Gastroesophageal sphincter (tissue), 4 donors: ENCODE measurements at regions not wholly inside any gene's neighbourhood (a gene's known extent, or its start where the extent isn't known, plus 50 kb on each side); places are given as distances from the start of the nearest gene placed in this dataset.
"Not testable (repeated sequence)": the region's sequence is repeated elsewhere in the genome, so short reads cannot be mapped to it uniquely, and the experiment has no call there.

Experiments
- ATAC-seq: fragments of 150-250 bp; one replicate; pipeline ENCODE4 v1.9.1; 2016; ENCODE audit warnings: mild to moderate bottlenecking, moderate library complexity
- H3K27ac ChIP-seq, 4 donors: fragments of 200-600 bp; sonication (generic) in 3 of 4; 1 replicate in 3 of 4; 2 replicates in 1 of 4; pipeline ENCODE4 v1.5.1; 2016 to 2019
- H3K27me3 ChIP-seq: fragments of 200-600 bp; sonication (generic); one replicate; pipeline ENCODE4 v1.5.1; 2019
- H3K36me3 ChIP-seq, 2 donors: fragments of 200-600 bp; sonication (generic); one replicate each; pipeline ENCODE4 v1.5.1; 2019; ENCODE audit warnings: control low read depth in 1 of 2
- H3K4me1 ChIP-seq, 3 donors: fragments of 200-600 bp; sonication (generic); 1 replicate in 2 of 3; 2 replicates in 1 of 3; pipeline ENCODE4 v1.5.1; 2016 to 2019; ENCODE audit warnings: control low read depth in 2 of 3
- H3K4me3 ChIP-seq, 2 donors: fragments of 200-600 bp; sonication (generic); one replicate each; pipeline ENCODE4 v1.5.1; 2019; ENCODE audit warnings: mild to moderate bottlenecking in 1 of 2, moderate library complexity in 1 of 2
- H3K9me3 ChIP-seq, 3 donors: fragments of 200-600 bp; sonication (generic); one replicate each; pipeline ENCODE4 v1.5.1; 2017 to 2019; ENCODE audit warnings: control low read depth in 2 of 3
- EP300 ChIP-seq: sonication (generic); formaldehyde crosslinking; IDR thresholded peaks from one replicate; pipeline ENCODE4 v1.6.1; 2017; ENCODE audit warnings: antibody characterized with exemption, mild to moderate bottlenecking
- POLR2A ChIP-seq, 2 donors: fragments of 450-650 bp; IDR thresholded peaks; one replicate each; pipeline ENCODE4 v1.6.1; 2017; ENCODE audit warnings: antibody characterized with exemption in 2 of 2, mild to moderate bottlenecking in 2 of 2, moderate library complexity in 1 of 2
- POLR2AphosphoS5 ChIP-seq: sonication (generic); formaldehyde crosslinking; IDR thresholded peaks from one replicate; pipeline ENCODE4 v1.6.1; 2017; ENCODE audit warnings: antibody characterized with exemption
- WGBS, 2 donors: methylation state at CpG; one replicate each; pipeline ENCODE4 v1.1.5; 2018; ENCODE audit warnings: low coverage in 1 of 2; 5-methylcytosine and 5-hydroxymethylcytosine counted together
- TF ChIP-seq, protein P1 (sequence below), 4 experiments: fragments of 200-600 bp in 2 of 4; fragments of 450-650 bp in 2 of 4; sonication (generic) in 1 of 4; IDR thresholded peaks; one replicate each; pipeline ENCODE4 v1.5.1; 2017 to 2019; ENCODE audit warnings: antibody characterized with exemption in 4 of 4, mild to moderate bottlenecking in 2 of 4, moderate library complexity in 2 of 4

DNA sequence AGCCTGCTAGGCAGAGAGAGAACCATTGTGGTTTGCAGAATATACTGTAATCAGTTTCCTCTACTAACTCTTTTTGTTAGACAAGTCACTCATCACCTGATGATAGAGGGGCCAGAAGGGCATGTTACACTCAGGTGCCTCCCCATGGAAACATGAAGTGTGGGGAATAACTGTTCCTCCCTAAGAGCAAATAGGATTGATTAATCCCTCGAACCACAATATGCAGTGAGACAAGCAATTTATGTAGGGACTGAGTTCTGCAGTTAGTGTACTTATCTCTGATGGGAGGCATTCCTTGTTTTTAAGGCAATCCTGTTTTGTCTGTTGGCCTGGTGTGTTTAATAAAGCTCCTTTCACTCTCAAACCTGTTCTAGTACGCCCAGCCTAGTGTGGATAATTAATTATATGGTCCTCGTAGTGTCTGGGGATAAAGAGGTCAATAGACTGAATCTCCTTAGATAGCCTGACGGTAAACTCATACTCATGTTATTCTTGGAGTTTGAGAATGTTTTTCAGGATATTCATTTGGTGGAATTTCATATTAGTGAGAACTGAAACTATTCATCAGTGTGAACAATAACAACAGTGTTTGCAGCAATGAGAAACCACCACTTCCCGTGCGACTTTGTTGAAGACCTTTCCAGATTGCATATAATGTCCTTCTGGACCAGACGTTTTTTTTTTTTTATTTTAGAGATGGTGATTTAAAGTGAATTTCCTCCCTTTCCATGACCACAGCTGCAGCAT lies 344.8 kb upstream of the FZD8 start:
- no peak for ATAC-seq
- Histone ChIP-seq H3K27ac (no peak overlapping the region), H3K27me3 (no peaks in the 10 kb centered on the region), H3K36me3 (no peaks in the 10 kb centered on the region), H3K9me3 (peaks cover 0 to 5% (median 0%) of the 10 kb centered on the region in 3 donors), H3K4me1 (no peaks in the 10 kb centered on the region), H3K4me3 (no peak overlapping the region)
- 55 to 64% methylated on average over 6 to 7 of the region's 7 CpGs for WGBS, 2 donors
- TF ChIP-seq, protein P1, sequence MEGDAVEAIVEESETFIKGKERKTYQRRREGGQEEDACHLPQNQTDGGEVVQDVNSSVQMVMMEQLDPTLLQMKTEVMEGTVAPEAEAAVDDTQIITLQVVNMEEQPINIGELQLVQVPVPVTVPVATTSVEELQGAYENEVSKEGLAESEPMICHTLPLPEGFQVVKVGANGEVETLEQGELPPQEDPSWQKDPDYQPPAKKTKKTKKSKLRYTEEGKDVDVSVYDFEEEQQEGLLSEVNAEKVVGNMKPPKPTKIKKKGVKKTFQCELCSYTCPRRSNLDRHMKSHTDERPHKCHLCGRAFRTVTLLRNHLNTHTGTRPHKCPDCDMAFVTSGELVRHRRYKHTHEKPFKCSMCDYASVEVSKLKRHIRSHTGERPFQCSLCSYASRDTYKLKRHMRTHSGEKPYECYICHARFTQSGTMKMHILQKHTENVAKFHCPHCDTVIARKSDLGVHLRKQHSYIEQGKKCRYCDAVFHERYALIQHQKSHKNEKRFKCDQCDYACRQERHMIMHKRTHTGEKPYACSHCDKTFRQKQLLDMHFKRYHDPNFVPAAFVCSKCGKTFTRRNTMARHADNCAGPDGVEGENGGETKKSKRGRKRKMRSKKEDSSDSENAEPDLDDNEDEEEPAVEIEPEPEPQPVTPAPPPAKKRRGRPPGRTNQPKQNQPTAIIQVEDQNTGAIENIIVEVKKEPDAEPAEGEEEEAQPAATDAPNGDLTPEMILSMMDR (IDR thresholded peaks at IDR 0.05), result no peak
- TF ChIP-seq POLR2AphosphoS5 (no peak), POLR2A (IDR thresholded peaks at IDR 0.05) (no peak), EP300 (no peak)

DNA sequence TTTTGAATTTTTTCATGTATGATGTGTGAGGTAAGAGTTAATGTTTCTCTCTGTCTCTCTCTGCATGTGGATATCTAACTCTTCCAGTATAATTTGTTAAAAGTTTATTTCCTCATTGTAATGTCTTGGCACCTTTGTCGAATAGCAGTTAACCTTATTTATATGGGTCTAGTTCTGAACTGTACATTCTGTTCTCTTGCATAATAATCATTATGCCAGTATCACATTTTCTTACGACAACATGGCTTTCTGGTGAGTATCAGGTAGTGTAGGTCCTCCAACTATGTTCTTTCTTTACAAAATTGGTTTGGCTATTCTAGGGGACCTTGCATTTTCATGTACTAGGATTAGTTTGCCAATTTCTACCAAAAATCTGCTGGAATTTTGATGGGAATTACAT lies 337.0 kb upstream of the FZD8 start:
- ATAC-seq, result no peak
- H3K27me3 ChIP-seq, result no peaks in the 10 kb centered on the region
- no peaks in the 10 kb centered on the region for H3K4me1 ChIP-seq
- H3K36me3 ChIP-seq, result no peaks in the 10 kb centered on the region
- no peak for TF ChIP-seq POLR2AphosphoS5
- no peak for TF ChIP-seq EP300
- TF ChIP-seq, protein P1 (IDR thresholded peaks at IDR 0.05), result no peak
- TF ChIP-seq POLR2A (IDR thresholded peaks at IDR 0.05), result no peak
- H3K27ac ChIP-seq, result no peak overlapping the region
- no peak overlapping the region for H3K4me3 ChIP-seq
- H3K9me3 ChIP-seq, result no peaks in the 10 kb centered on the region
- WGBS, 2 donors, result 73 to 79% methylated on average over 2 of the region's 2 CpGs

DNA sequence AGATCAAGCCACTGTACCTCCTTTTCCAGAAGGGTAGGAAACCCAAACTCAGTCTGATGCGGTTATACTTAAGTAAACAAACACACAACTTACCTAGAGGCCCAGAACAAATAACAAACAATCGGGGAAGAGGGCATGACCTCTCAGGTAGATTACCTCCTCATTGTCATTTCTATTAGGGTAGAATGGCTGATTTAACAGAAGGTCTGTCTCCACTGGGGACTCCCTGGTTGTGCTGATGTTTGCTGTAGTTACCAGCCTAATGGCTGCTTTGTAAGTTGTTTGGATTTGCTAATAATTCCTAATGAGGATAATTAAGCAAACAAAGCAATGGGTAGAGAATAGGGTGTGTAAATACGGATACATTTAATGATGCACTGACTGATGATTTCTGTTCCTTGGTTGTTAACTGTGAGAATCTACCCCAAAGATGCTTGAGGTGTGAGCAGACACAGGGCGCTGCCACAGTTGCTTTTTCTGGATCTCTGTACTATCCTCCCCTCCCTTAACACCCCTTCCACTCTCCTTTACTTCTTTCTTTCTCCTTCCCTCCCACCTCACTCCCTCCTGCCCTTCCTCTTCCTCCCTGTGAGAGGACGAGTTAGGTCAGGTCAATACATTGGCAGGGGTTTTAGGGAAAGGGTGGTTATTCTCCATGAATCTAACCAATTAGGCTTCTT lies 332.0 kb upstream of the FZD8 start:
- WGBS, 2 donors, result 54 to 77% methylated on average over 4 to 5 of the region's 5 CpGs
- H3K27me3 ChIP-seq, H3K4me3 ChIP-seq, H3K27ac ChIP-seq, H3K4me1 ChIP-seq, ATAC-seq, H3K9me3 ChIP-seq, H3K36me3 ChIP-seq: not testable (repeated sequence)

DNA sequence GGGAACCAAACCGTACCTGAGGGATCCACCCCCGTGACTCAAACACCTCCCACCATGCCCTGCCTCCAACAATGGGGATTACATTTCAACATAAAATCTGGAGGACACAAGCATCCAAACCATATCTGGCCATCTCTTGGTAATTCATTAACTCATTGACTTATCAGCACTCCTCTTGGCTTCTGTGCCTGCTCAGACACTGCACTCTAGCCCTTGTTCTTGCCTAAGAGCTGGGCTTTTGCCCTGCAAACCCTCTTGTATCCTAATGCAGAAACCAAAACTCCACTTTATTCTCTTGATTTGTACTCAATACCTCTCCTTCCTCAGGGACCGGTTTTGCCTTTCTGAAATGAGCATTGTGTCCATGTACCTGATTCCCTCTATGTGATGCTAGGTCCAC lies 330.2 kb upstream of the FZD8 start:
- no peak for ATAC-seq
- no peak overlapping the region for H3K27ac ChIP-seq
- H3K4me1 ChIP-seq, result no peaks in the 10 kb centered on the region
- no peaks in the 10 kb centered on the region for H3K9me3 ChIP-seq
- no peak overlapping the region for H3K4me3 ChIP-seq
- WGBS, 2 donors, result 76 to 88% methylated on average over 3 of the region's 3 CpGs
- H3K36me3 ChIP-seq, result no peaks in the 10 kb centered on the region
- H3K27me3 ChIP-seq, result no peaks in the 10 kb centered on the region
- TF ChIP-seq, protein P1 (IDR thresholded peaks at IDR 0.05), result no peak
- TF ChIP-seq POLR2AphosphoS5 (no peak), EP300 (no peak), POLR2A (IDR thresholded peaks at IDR 0.05) (no peak)

DNA sequence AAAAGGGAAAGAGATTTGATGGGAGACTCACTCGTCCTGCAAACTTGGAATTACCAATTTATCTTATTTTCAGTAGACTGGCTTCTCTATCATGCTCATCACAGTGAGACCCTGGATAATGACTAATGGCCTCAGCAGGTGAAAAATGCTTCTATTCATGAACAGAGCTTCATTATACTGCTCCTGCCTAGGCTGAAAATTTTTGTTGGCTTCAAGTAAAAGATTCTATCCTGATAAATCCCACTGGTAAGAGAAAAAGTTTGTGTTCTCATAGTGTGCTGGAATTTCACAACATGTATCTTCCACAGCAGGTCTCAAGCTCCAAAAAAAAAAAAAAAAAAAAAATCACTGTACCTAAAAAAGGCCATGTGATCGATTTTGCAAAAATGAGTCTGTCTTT lies 329.3 kb upstream of the FZD8 start:
- TF ChIP-seq POLR2A (IDR thresholded peaks at IDR 0.05) (no peak), POLR2AphosphoS5 (no peak), EP300 (no peak)
- TF ChIP-seq, protein P1 (IDR thresholded peaks at IDR 0.05), result no peak
- H3K27me3 ChIP-seq, result no peaks in the 10 kb centered on the region
- no peak overlapping the region for H3K4me3 ChIP-seq
- no peaks in the 10 kb centered on the region for H3K9me3 ChIP-seq
- H3K4me1 ChIP-seq, result no peaks in the 10 kb centered on the region
- WGBS, 2 donors, result 68 to 93% methylated on average over 2 of the region's 2 CpGs
- no peak for ATAC-seq
- H3K27ac ChIP-seq, result no peak overlapping the region
- no peaks in the 10 kb centered on the region for H3K36me3 ChIP-seq
